ENCODE measurements at regions not wholly inside any gene's neighbourhood (a gene's known extent, or its start where the extent isn't known, plus 50 kb on each side); places are given as distances from the start of the nearest gene placed in this dataset.

GRCh38 chr6:14656649-14657048 lies 539.1 kb downstream of the CD83 start:
- TF ChIP-seq, protein P1, sequence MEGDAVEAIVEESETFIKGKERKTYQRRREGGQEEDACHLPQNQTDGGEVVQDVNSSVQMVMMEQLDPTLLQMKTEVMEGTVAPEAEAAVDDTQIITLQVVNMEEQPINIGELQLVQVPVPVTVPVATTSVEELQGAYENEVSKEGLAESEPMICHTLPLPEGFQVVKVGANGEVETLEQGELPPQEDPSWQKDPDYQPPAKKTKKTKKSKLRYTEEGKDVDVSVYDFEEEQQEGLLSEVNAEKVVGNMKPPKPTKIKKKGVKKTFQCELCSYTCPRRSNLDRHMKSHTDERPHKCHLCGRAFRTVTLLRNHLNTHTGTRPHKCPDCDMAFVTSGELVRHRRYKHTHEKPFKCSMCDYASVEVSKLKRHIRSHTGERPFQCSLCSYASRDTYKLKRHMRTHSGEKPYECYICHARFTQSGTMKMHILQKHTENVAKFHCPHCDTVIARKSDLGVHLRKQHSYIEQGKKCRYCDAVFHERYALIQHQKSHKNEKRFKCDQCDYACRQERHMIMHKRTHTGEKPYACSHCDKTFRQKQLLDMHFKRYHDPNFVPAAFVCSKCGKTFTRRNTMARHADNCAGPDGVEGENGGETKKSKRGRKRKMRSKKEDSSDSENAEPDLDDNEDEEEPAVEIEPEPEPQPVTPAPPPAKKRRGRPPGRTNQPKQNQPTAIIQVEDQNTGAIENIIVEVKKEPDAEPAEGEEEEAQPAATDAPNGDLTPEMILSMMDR (IDR thresholded peaks at IDR 0.05; ENCODE audit: poor library complexity), result no peak
- no peak for TF ChIP-seq EZH2 (IDR thresholded peaks at IDR 0.05; ENCODE audit: borderline replicate concordance)
